Mesothelial cell of epicardium (in vitro differentiated cells): ENCODE measurements at regions not wholly inside any gene's neighbourhood (a gene's known extent, or its start where the extent isn't known, plus 50 kb on each side); places are given as distances from the start of the nearest gene placed in this dataset.

ENCODE experiments used
- DNase-seq, 2 experiments: peaks; one replicate each; pipeline ENCODE4 v3.0.0; 2021; ENCODE audit warnings: low spot score in 2 of 2; ENCODE audit not compliant: unreplicated experiment in 2 of 2
- H3K27ac Mint-ChIP-seq: 2 replicates; pipeline ENCODE4 v1.8.0; 2021; ENCODE audit warnings: mixed read lengths
- H3K27me3 Mint-ChIP-seq: 2 replicates; pipeline ENCODE4 v1.8.0; 2021; ENCODE audit warnings: low read depth, mixed read lengths
- H3K36me3 Mint-ChIP-seq: 2 replicates; pipeline ENCODE4 v1.8.0; 2021; ENCODE audit warnings: mixed read lengths
- H3K4me1 Mint-ChIP-seq: 2 replicates; pipeline ENCODE4 v1.8.0; 2021; ENCODE audit warnings: mixed read lengths
- H3K4me3 Mint-ChIP-seq: 2 replicates; pipeline ENCODE4 v1.8.0; 2021; ENCODE audit warnings: mild to moderate bottlenecking, moderate library complexity, mixed read lengths
- H3K9me3 Mint-ChIP-seq: 2 replicates; pipeline ENCODE4 v1.8.0; 2021; ENCODE audit warnings: mixed read lengths
- TF ChIP-seq, protein P1 (sequence below): fragments of 200-600 bp; sonication (generic); IDR thresholded peaks from one replicate; pipeline ENCODE4 v1.5.0; 2021; ENCODE audit warnings: antibody characterized with exemption; ENCODE audit not compliant: unreplicated experiment

DNA sequence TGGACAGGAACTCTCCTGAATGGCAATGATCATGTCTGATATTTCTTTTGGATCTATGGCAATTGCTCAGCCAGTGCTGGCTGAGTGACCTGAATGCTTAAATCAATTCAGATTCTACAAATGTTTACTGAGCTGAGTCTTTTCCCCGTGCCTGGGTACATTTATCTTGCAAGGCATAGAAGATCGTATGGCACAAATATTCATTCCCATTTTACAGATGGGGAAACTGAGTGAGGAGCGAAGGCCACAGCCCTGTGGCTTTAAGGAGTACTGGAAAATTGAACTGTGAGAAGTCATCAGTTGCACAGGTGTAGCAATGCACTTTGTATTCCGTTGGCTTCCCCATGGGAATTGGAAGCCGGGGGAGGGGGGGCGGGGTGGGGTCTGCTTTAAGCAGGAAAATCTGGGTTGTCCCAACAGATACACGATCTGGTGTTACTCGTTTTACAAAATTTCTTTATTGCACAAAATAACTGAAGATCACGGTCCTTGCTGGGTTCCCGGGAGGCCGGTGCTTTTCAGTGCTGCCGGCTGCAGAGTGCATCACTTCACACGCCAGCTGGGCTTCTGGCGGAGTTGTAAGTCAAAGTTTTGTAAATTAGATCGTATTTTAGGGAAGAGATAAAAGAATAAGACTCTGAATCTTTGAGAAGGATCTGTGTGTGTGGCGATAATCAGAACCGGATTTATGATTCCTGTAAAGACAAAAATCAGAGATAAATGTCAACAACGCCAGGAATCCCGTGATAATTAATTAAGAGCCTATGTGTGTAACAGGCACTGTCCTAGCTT lies 75.0 kb upstream of the MAP1LC3B2 start:
- Mint-ChIP-seq H3K27me3 (peaks cover 5% of the 10 kb centered on the region), H3K4me3 (no peak overlapping the region), H3K4me1 (no peaks in the 10 kb centered on the region), H3K27ac (no peak overlapping the region), H3K36me3 (no peaks in the 10 kb centered on the region), H3K9me3 (peaks cover 14% of the 10 kb centered on the region)
- DNase-seq, result no peak
- TF ChIP-seq, protein P1, sequence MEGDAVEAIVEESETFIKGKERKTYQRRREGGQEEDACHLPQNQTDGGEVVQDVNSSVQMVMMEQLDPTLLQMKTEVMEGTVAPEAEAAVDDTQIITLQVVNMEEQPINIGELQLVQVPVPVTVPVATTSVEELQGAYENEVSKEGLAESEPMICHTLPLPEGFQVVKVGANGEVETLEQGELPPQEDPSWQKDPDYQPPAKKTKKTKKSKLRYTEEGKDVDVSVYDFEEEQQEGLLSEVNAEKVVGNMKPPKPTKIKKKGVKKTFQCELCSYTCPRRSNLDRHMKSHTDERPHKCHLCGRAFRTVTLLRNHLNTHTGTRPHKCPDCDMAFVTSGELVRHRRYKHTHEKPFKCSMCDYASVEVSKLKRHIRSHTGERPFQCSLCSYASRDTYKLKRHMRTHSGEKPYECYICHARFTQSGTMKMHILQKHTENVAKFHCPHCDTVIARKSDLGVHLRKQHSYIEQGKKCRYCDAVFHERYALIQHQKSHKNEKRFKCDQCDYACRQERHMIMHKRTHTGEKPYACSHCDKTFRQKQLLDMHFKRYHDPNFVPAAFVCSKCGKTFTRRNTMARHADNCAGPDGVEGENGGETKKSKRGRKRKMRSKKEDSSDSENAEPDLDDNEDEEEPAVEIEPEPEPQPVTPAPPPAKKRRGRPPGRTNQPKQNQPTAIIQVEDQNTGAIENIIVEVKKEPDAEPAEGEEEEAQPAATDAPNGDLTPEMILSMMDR, result no peak

DNA sequence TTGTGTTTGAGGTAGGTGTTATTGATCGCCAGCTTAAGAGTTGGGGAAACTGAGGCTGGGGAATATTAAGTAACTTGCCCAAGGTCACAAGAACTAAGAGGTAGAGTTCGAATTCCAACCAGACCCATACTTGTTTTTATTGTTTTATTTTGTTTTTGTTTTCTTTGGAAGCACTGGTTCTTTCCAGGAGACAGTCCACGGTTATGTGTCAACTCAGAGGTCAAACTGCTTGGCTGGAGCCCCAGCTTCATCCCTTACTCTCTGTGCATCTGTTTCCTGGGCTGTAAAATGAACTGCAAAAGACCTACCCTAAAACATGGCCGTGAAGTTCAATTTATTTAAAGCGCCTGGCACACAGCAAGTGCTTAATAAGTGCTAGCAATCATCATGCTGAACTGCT lies 74.4 kb upstream of the MAP1LC3B2 start:
- Mint-ChIP-seq H3K4me3 (no peak overlapping the region), H3K27ac (no peak overlapping the region), H3K36me3 (no peaks in the 10 kb centered on the region), H3K4me1 (no peaks in the 10 kb centered on the region), H3K27me3 (peaks cover 5% of the 10 kb centered on the region), H3K9me3 (peaks cover 14% of the 10 kb centered on the region)
- TF ChIP-seq, protein P1, result no peak
- no peak for DNase-seq

DNA sequence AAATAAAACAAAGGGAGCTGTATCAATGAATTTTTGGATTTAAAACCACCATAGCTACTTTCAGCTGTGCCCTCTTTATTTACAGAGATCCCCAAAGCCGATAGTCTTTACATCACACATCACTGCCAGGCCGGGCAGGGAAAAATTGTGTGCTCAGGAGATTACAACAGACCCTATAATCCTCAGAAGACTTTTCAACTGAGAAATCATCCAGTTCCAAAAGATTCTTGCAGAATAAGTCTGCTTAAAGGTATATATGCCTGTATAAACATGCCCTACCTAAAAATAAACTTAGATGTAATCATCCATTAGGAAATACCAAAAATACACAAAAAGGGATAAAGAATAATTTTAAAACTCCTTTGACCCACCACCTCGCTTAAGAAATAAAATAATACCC lies 70.1 kb upstream of the MAP1LC3B2 start:
- TF ChIP-seq, protein P1, result no peak
- Mint-ChIP-seq H3K4me1 (no peaks in the 10 kb centered on the region), H3K27me3 (no peaks in the 10 kb centered on the region), H3K9me3 (peaks cover 18% of the 10 kb centered on the region), H3K27ac (no peak overlapping the region), H3K4me3 (no peak overlapping the region), H3K36me3 (no peaks in the 10 kb centered on the region)
- DNase-seq, result no peak

DNA sequence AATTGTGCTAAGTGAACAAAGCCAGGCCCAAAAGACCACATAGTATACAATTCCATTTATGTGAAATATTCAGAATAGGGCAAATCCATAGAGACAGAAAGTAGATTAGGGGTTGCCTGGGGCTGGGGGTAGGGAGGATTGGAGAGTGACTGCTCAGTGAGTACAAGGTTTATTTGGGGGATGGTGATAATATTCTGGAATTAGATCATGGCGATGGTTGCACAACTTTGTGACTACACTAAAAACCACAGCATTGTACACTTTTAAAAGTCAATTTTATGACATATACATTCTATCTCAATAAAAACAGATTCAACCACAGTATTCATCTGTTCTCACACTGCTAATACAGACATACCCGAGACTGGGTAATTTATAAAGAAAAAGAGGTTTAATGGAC lies 68.7 kb upstream of the MAP1LC3B2 start:
- no peaks in the 10 kb centered on the region for H3K36me3 Mint-ChIP-seq
- no peaks in the 10 kb centered on the region for H3K4me1 Mint-ChIP-seq
- H3K27ac Mint-ChIP-seq, result no peak overlapping the region
- TF ChIP-seq, protein P1, result no peak
- H3K9me3 Mint-ChIP-seq, result peaks cover 18% of the 10 kb centered on the region
- no peaks in the 10 kb centered on the region for H3K27me3 Mint-ChIP-seq
- no peak for DNase-seq
- no peak overlapping the region for H3K4me3 Mint-ChIP-seq

DNA sequence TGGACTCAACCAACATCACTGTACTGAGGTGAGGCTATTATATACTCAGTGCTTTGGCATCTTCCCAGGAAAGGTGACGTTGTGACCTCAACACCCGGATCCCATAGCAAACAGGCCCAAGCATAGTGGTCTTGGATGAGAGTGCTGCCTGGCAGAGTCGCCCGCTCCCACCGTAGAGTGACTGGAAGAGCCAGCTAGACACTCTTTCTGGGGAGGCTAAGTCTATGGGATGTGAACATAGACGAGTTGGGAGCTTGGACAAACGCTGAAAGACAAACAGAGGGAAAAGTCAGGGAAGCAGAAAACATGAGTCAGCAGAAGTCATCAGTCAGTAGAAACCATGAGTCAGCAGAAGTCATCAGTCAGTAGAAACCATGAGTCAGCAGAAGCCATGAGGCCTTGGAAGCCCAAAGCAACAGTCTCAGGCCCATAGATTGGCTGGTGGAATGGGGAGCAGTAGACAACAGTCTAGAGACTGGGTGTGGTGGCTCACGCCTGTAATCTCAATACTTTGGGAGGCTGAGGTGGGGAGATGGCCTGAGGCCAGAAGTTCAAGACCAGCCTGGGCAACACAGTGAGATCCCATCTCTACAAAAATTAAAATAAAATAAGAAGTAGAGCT lies 66.4 kb upstream of the MAP1LC3B2 start:
- Mint-ChIP-seq H3K4me3 (no peak overlapping the region), H3K4me1 (no peaks in the 10 kb centered on the region), H3K27ac (no peak overlapping the region), H3K36me3 (no peaks in the 10 kb centered on the region), H3K27me3 (no peaks in the 10 kb centered on the region), H3K9me3 (peaks cover 12% of the 10 kb centered on the region)
- TF ChIP-seq, protein P1, result no peak
- DNase-seq, result no peak
